ENCODE measurements at regions not wholly inside any gene's neighbourhood (a gene's known extent, or its start where the extent isn't known, plus 50 kb on each side); places are given as distances from the start of the nearest gene placed in this dataset.
"Not testable (repeated sequence)": the region's sequence is repeated elsewhere in the genome, so short reads cannot be mapped to it uniquely, and the experiment has no call there.

- no peak for FAIRE-seq
Observed at GRCh38 chrX:138986235-138986634, 274.7 kb upstream of the FGF13 start.

GRCh38 chrX:138982365-138982764, 270.8 kb upstream of the FGF13 start:
- no peak for DNase-seq (ENCODE audit: extremely low spot score, insufficient read length, low read depth)
- FAIRE-seq, result no peak

More at GRCh38 chrX:138986235-138986634, 274.7 kb upstream of the FGF13 start:
- DNase-seq (ENCODE audit: extremely low spot score, insufficient read length, low read depth), result no peak

GRCh38 chrX:138964501-138964900, 253.0 kb upstream of the FGF13 start:
- FAIRE-seq (no peak), DNase-seq (ENCODE audit: extremely low spot score, insufficient read length, low read depth) (no peak)

GRCh38 chrX:138962419-138962818, 250.9 kb upstream of the FGF13 start:
- not testable (repeated sequence) for FAIRE-seq; DNase-seq (ENCODE audit: extremely low spot score, insufficient read length, low read depth)

GRCh38 chrX:138954976-138955375, 243.5 kb upstream of the FGF13 start:
- FAIRE-seq (no peak), DNase-seq (ENCODE audit: extremely low spot score, insufficient read length, low read depth) (no peak)

- no peak for DNase-seq (ENCODE audit: extremely low spot score, insufficient read length, low read depth)
- FAIRE-seq, result no peak
Observed at GRCh38 chrX:138946926-138947325, 235.4 kb upstream of the FGF13 start.

GRCh38 chrX:138945219-138945618, 233.7 kb upstream of the FGF13 start:
- FAIRE-seq (no peak), DNase-seq (ENCODE audit: extremely low spot score, insufficient read length, low read depth) (no peak)

GRCh38 chrX:138939038-138939437, 227.5 kb upstream of the FGF13 start:
- no peak for DNase-seq (ENCODE audit: extremely low spot score, insufficient read length, low read depth)
- no peak for FAIRE-seq

- no peak for DNase-seq (ENCODE audit: extremely low spot score, insufficient read length, low read depth)
- no peak for FAIRE-seq
Observed at GRCh38 chrX:138938003-138938402, 226.5 kb upstream of the FGF13 start.

GRCh38 chrX:138931212-138931611, 219.7 kb upstream of the FGF13 start:
- no peak for FAIRE-seq

GRCh38 chrX:138930583-138930945, 219.0 kb upstream of the FGF13 start:
- DNase-seq (ENCODE audit: extremely low spot score, insufficient read length, low read depth) (no peak), FAIRE-seq (no peak)

More at GRCh38 chrX:138931212-138931611, 219.7 kb upstream of the FGF13 start:
- DNase-seq (ENCODE audit: extremely low spot score, insufficient read length, low read depth), result no peak

- DNase-seq (ENCODE audit: extremely low spot score, insufficient read length, low read depth) (no peak), FAIRE-seq (no peak)
Observed at GRCh38 chrX:138929926-138930582, 218.5 kb upstream of the FGF13 start.

- FAIRE-seq, result no peak
- DNase-seq (ENCODE audit: extremely low spot score, insufficient read length, low read depth), result no peak
Observed at GRCh38 chrX:138928737-138929459, 217.4 kb upstream of the FGF13 start.

- no peak for DNase-seq (ENCODE audit: extremely low spot score, insufficient read length, low read depth)
- no peak for FAIRE-seq
Observed at GRCh38 chrX:138925330-138925729, 213.8 kb upstream of the FGF13 start.

- DNase-seq (ENCODE audit: extremely low spot score, insufficient read length, low read depth) (no peak), FAIRE-seq (no peak)
Observed at GRCh38 chrX:138923805-138924204, 212.3 kb upstream of the FGF13 start.

- FAIRE-seq (no peak), DNase-seq (ENCODE audit: extremely low spot score, insufficient read length, low read depth) (no peak)
Observed at GRCh38 chrX:138921031-138921430, 209.5 kb upstream of the FGF13 start.

- DNase-seq (ENCODE audit: extremely low spot score, insufficient read length, low read depth), result no peak
- no peak for FAIRE-seq
Observed at GRCh38 chrX:138917781-138918180, 206.3 kb upstream of the FGF13 start.

GRCh38 chrX:138914767-138915166, 203.2 kb upstream of the FGF13 start:
- no peak for FAIRE-seq
- no peak for DNase-seq (ENCODE audit: extremely low spot score, insufficient read length, low read depth)

GRCh38 chrX:138908577-138908976, 197.1 kb upstream of the FGF13 start:
- FAIRE-seq (no peak), DNase-seq (ENCODE audit: extremely low spot score, insufficient read length, low read depth) (no peak)

- no peak for DNase-seq (ENCODE audit: extremely low spot score, insufficient read length, low read depth)
- FAIRE-seq, result no peak
Observed at GRCh38 chrX:138897621-138898492, 186.3 kb upstream of the FGF13 start.

- DNase-seq (ENCODE audit: extremely low spot score, insufficient read length, low read depth), result no peak
- FAIRE-seq, result no peak
Observed at GRCh38 chrX:138890491-138890890, 179.0 kb upstream of the FGF13 start.
